Thoracic aorta (tissue), 2 donors: ENCODE measurements at regions not wholly inside any gene's neighbourhood (a gene's known extent, or its start where the extent isn't known, plus 50 kb on each side); places are given as distances from the start of the nearest gene placed in this dataset.

Experiments used
- ATAC-seq: fragments of 150-250 bp; one replicate; pipeline ENCODE4 v1.8.0; 2017; ENCODE audit warnings: low read depth; ENCODE audit not compliant: insufficient number of reproducible peaks, low FRiP score
- DNase-seq: peaks from one replicate; pipeline ENCODE4 v3.0.0-alpha.2; 2020; ENCODE audit warnings: low spot score
- H3K27ac ChIP-seq, 2 donors: fragments of 200-600 bp; sonication (generic); 1 replicate in 1 of 2; 2 replicates in 1 of 2; pipeline ENCODE4 v1.5.1; 2016; ENCODE audit warnings: mild to moderate bottlenecking in 2 of 2, moderate library complexity in 2 of 2
- H3K27me3 ChIP-seq: fragments of 200-600 bp; sonication (generic); replicated peaks from 2 replicates; pipeline ENCODE4 v1.6.0; 2016; ENCODE audit warnings: mild to moderate bottlenecking; ENCODE audit not compliant: insufficient read depth
- H3K36me3 ChIP-seq: fragments of 200-600 bp; sonication (generic); one replicate; pipeline ENCODE4 v1.5.1; 2016
- H3K4me1 ChIP-seq, 2 donors: fragments of 200-600 bp; sonication (generic); 1 replicate in 1 of 2; 2 replicates in 1 of 2; pipeline versions ENCODE4 v1.5.1 to v1.6.0; 2016; ENCODE audit warnings: low read depth in 2 of 2, mild to moderate bottlenecking in 1 of 2; ENCODE audit not compliant: control insufficient read depth in 1 of 2
- H3K4me3 ChIP-seq: fragments of 200-600 bp; sonication (generic); 2 replicates; pipeline ENCODE4 v1.5.1; 2016; ENCODE audit warnings: mild to moderate bottlenecking
- H3K9me3 ChIP-seq: fragments of 200-600 bp; sonication (generic); 2 replicates; pipeline ENCODE4 v1.5.1; 2016
- TF ChIP-seq, protein P1 (sequence below): fragments of 200-600 bp; sonication (generic); IDR thresholded peaks from one replicate; pipeline ENCODE4 v1.5.1; 2019; ENCODE audit warnings: antibody characterized with exemption

- Histone ChIP-seq H3K27ac (no peak overlapping the region), H3K9me3 (no peaks in the 10 kb centered on the region), H3K36me3 (no peaks in the 10 kb centered on the region), H3K4me3 (no peak overlapping the region), H3K27me3 (no peaks in the 10 kb centered on the region), H3K4me1 (no peaks in the 10 kb centered on the region)
- DNase-seq, result no peak
- no peak for ATAC-seq
- TF ChIP-seq, protein P1, sequence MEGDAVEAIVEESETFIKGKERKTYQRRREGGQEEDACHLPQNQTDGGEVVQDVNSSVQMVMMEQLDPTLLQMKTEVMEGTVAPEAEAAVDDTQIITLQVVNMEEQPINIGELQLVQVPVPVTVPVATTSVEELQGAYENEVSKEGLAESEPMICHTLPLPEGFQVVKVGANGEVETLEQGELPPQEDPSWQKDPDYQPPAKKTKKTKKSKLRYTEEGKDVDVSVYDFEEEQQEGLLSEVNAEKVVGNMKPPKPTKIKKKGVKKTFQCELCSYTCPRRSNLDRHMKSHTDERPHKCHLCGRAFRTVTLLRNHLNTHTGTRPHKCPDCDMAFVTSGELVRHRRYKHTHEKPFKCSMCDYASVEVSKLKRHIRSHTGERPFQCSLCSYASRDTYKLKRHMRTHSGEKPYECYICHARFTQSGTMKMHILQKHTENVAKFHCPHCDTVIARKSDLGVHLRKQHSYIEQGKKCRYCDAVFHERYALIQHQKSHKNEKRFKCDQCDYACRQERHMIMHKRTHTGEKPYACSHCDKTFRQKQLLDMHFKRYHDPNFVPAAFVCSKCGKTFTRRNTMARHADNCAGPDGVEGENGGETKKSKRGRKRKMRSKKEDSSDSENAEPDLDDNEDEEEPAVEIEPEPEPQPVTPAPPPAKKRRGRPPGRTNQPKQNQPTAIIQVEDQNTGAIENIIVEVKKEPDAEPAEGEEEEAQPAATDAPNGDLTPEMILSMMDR, result no peak
Measured at GRCh38 chr14:62081951-62082350, 319.7 kb downstream of the SNAPC1 start.

- TF ChIP-seq, protein P1, result no peak
- H3K27ac ChIP-seq, result no peak overlapping the region
- no peak overlapping the region for H3K4me3 ChIP-seq
- no peaks in the 10 kb centered on the region for H3K36me3 ChIP-seq
- H3K27me3 ChIP-seq, result no peaks in the 10 kb centered on the region
- no peaks in the 10 kb centered on the region for H3K4me1 ChIP-seq
- DNase-seq (no peak), ATAC-seq (no peak)
- H3K9me3 ChIP-seq, result no peaks in the 10 kb centered on the region
Measured at GRCh38 chr14:62082779-62083178, 320.6 kb downstream of the SNAPC1 start.

DNA sequence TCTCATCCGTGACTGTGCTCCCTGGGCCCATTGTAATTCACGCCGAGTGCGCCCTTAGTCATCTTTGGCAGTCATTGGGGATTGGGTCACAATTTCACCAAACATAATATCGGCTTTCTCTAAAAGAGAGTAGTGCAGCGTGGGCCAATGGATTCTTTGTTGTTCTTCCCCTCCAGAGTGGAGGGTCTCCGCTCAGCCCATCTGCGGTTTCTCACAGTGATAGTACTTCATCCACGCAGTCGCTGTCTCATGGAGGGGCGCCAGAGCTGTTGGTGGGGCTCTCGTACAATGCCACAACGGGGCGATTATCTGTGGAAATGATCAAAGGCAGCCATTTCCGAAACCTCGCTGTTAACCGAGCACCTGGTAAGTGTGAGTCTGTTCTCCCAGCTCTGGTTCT is 321.8 kb downstream of the SNAPC1 start:
- TF ChIP-seq, protein P1, result no peak
- Histone ChIP-seq H3K4me1 (no peaks in the 10 kb centered on the region), H3K36me3 (no peaks in the 10 kb centered on the region), H3K4me3 (no peak overlapping the region), H3K9me3 (no peaks in the 10 kb centered on the region), H3K27me3 (no peaks in the 10 kb centered on the region), H3K27ac (no peak overlapping the region)
- DNase-seq, result no peak
- no peak for ATAC-seq

- Histone ChIP-seq H3K9me3 (no peaks in the 10 kb centered on the region), H3K4me3 (no peak overlapping the region), H3K27me3 (no peaks in the 10 kb centered on the region), H3K36me3 (no peaks in the 10 kb centered on the region), H3K4me1 (no peaks in the 10 kb centered on the region), H3K27ac (no peak overlapping the region)
- TF ChIP-seq, protein P1, result no peak
- ATAC-seq (no peak), DNase-seq (no peak)
Measured at GRCh38 chr14:62087191-62087590, 325.0 kb downstream of the SNAPC1 start.

DNA sequence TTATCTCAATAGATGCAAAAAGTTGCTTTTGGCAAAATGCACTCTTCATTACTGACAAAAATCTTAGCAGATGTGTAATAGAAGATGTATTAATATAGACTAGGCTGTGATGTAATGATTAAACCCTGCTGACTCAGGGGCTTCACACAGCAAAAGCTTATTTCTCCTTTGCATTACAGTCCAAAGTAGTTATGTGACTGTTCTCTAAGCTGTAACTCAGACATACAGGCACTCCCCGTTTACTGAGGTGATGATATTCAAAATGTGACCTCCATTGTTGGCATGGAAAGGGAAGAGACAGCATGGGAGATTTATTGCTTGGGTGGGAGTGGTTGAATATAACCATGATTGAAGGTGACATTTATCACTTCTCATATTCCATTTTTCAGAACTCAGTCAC is 331.5 kb downstream of the SNAPC1 start:
- TF ChIP-seq, protein P1, result no peak
- Histone ChIP-seq H3K4me1 (no peaks in the 10 kb centered on the region), H3K27me3 (no peaks in the 10 kb centered on the region), H3K36me3 (no peaks in the 10 kb centered on the region), H3K9me3 (no peaks in the 10 kb centered on the region), H3K4me3 (no peak overlapping the region), H3K27ac (no peak overlapping the region)
- ATAC-seq (no peak), DNase-seq (no peak)
